IgD-negative memory B cell (primary cell): ENCODE measurements at regions not wholly inside any gene's neighbourhood (a gene's known extent, or its start where the extent isn't known, plus 50 kb on each side); places are given as distances from the start of the nearest gene placed in this dataset.

Source experiments
- H3K27ac Mint-ChIP-seq, 3 donors: one replicate each; pipeline ENCODE4 v1.8.0; 2020 to 2022; ENCODE audit warnings: mild to moderate bottlenecking in 3 of 3, mixed read lengths in 3 of 3, moderate library complexity in 1 of 3
- H3K27me3 Mint-ChIP-seq: one replicate; pipeline ENCODE4 v1.8.0; 2021; ENCODE audit warnings: mixed read lengths
- H3K36me3 Mint-ChIP-seq: one replicate; pipeline ENCODE4 v1.8.0; 2020; ENCODE audit warnings: mild to moderate bottlenecking, mixed read lengths
- H3K4me1 Mint-ChIP-seq, 3 donors: one replicate each; pipeline ENCODE4 v1.8.0; 2020 to 2022; ENCODE audit warnings: mixed read lengths in 3 of 3, mild to moderate bottlenecking in 1 of 3
- H3K4me3 Mint-ChIP-seq, 4 donors: one replicate each; pipeline ENCODE4 v1.8.0; 2020 to 2022; ENCODE audit warnings: mild to moderate bottlenecking in 4 of 4, mixed read lengths in 4 of 4, moderate library complexity in 3 of 4
- H3K9me3 Mint-ChIP-seq, 3 donors: one replicate each; pipeline ENCODE4 v1.8.0; 2020 to 2021; ENCODE audit warnings: mixed read lengths in 3 of 3, mild to moderate bottlenecking in 1 of 3

DNA sequence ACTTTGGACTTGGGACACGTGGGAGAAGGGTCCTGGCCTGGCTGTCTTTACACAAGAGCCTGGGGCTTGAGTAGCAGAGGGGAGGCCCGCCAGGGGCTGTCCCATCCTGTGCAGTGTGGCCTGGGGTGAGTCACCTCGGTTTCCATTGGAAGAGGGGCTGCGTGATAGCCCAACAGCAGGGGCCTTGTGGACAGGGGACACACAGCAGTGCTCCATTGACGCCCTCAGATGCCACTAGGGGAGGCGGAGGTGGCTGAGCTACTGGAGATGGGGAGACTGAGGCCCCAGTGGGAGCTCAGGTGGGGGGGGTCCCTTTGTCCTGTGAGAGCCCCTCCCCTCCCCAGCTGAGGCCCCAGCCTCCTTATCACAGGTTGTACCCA lies 50.0 kb upstream of the RNU6ATAC start:
- Mint-ChIP-seq H3K9me3 (peaks cover 0 to 4% (median 3%) of the 10 kb centered on the region in 3 donors), H3K4me3 (no peak overlapping the region), H3K4me1 (no peaks in the 10 kb centered on the region), H3K27ac (no peak overlapping the region), H3K36me3 (peaks cover 1% of the 10 kb centered on the region), H3K27me3 (peaks cover 5% of the 10 kb centered on the region)

- H3K9me3 Mint-ChIP-seq, result peaks cover 0 to 4% (median 3%) of the 10 kb centered on the region in 3 donors
- H3K27me3 Mint-ChIP-seq, result peaks cover 5% of the 10 kb centered on the region
- H3K4me3 Mint-ChIP-seq, result no peak overlapping the region
- H3K27ac Mint-ChIP-seq, result no peak overlapping the region
- H3K36me3 Mint-ChIP-seq, result peaks cover 1% of the 10 kb centered on the region
- H3K4me1 Mint-ChIP-seq, result no peaks in the 10 kb centered on the region
These were observed 50.5 kb upstream of the RNU6ATAC start for GRCh38 chr9:134214766-134215419.

- Mint-ChIP-seq H3K4me1 (no peaks in the 10 kb centered on the region), H3K36me3 (peaks cover 1% of the 10 kb centered on the region), H3K27ac (no peak overlapping the region), H3K4me3 (no peak overlapping the region), H3K9me3 (peaks cover 0 to 4% (median 3%) of the 10 kb centered on the region in 3 donors), H3K27me3 (peaks cover 6% of the 10 kb centered on the region)
These were observed 51.0 kb upstream of the RNU6ATAC start for GRCh38 chr9:134215420-134215698.

- Mint-ChIP-seq H3K4me1 (no peaks in the 10 kb centered on the region), H3K9me3 (peaks cover 0 to 4% (median 3%) of the 10 kb centered on the region in 3 donors), H3K36me3 (peaks cover 1% of the 10 kb centered on the region), H3K27me3 (peaks cover 6% of the 10 kb centered on the region), H3K4me3 (no peak overlapping the region), H3K27ac (no peak overlapping the region)
These were observed 51.5 kb upstream of the RNU6ATAC start for GRCh38 chr9:134215699-134216448.

DNA sequence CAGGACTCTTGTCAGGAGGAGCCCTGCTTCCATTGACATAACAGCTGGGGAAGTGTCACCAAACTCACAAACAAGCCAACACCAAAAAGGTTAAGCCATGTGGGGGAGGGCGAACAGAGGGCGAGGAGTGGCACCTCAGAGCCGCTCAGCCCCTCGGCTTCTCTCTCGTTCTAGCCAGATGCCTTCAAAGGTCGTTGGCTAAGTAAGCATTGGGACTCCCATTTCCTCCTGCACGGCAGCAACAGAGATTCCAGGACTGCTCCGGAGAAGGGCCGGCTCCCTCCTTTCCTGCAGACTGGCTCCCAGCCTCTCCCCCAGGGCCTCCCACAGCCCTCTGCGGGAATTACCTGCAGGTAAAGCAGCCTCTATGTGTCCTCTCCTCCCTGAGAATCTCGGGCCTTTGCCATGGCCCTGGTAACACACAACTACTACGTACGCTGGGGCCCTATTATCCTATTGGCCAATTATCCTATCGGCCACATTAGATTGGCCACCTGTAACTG lies 52.1 kb upstream of the RNU6ATAC start:
- peaks cover 0 to 4% (median 3%) of the 10 kb centered on the region in 3 donors for H3K9me3 Mint-ChIP-seq
- no peak overlapping the region for H3K27ac Mint-ChIP-seq
- peaks cover 6% of the 10 kb centered on the region for H3K27me3 Mint-ChIP-seq
- H3K36me3 Mint-ChIP-seq, result peaks cover 1% of the 10 kb centered on the region
- no peaks in the 10 kb centered on the region for H3K4me1 Mint-ChIP-seq
- no peak overlapping the region for H3K4me3 Mint-ChIP-seq

GRCh38 chr9:134216961-134217360 lies 52.6 kb upstream of the RNU6ATAC start:
- H3K9me3 Mint-ChIP-seq, result peaks cover 0 to 4% (median 3%) of the 10 kb centered on the region in 3 donors
- peaks cover 6% of the 10 kb centered on the region for H3K27me3 Mint-ChIP-seq
- peaks cover 1% of the 10 kb centered on the region for H3K36me3 Mint-ChIP-seq
- no peak overlapping the region for H3K27ac Mint-ChIP-seq
- H3K4me1 Mint-ChIP-seq, result no peaks in the 10 kb centered on the region
- H3K4me3 Mint-ChIP-seq, result no peak overlapping the region

DNA sequence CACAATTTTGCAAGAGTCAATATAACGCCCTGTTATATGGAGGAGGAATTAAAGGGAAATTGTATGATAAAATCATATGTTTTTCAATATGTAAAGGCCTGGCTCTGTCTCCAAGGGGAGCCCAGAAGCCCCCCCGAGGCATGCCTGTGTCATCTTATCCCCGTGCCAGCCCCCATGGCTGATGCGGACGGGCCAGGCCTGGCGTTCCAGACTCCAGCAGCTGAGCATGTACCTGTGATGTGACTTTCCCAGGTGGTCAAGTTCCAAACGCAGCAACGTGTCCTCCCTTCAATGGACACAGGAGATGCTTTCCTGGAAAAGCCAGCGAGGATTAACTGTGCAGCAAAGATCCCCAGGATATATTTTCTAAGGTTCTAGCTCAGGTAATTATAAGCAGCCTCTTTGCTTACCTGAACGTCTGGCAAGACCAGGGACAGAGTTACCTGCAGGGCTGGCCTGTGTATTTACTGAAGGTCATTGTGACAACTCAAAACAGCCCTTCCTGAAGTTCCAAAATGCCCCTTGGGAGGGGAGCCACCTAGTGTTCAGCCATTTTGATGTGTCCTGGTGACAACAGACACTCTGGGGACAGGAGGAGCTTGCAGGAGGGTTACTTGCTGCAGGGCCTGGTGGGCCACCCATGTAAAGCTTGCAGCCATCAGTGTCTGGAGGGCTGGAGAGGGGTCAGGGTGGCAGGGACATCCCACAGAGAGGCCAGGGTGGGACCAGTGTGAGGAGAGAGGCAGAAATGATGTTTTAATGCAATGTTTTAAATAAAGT lies 53.3 kb upstream of the RNU6ATAC start:
- peaks cover 4% of the 10 kb centered on the region for H3K27me3 Mint-ChIP-seq
- no peak overlapping the region for H3K4me3 Mint-ChIP-seq
- peaks cover 0 to 4% (median 3%) of the 10 kb centered on the region in 3 donors for H3K9me3 Mint-ChIP-seq
- H3K27ac Mint-ChIP-seq, result peak overlapping the region in 1 of 3 donors; percentile 19
- no peaks in the 10 kb centered on the region for H3K4me1 Mint-ChIP-seq
- peaks cover 1% of the 10 kb centered on the region for H3K36me3 Mint-ChIP-seq

- H3K9me3 Mint-ChIP-seq, result no peaks in the 10 kb centered on the region
- no peaks in the 10 kb centered on the region for H3K4me1 Mint-ChIP-seq
- H3K4me3 Mint-ChIP-seq, result no peak overlapping the region
- H3K27ac Mint-ChIP-seq, result no peak overlapping the region
- H3K27me3 Mint-ChIP-seq, result peaks cover 1% of the 10 kb centered on the region
- H3K36me3 Mint-ChIP-seq, result peaks cover 1% of the 10 kb centered on the region
These were observed 53.9 kb upstream of the RNU6ATAC start for GRCh38 chr9:134218230-134218629.

- no peaks in the 10 kb centered on the region for H3K4me1 Mint-ChIP-seq
- no peaks in the 10 kb centered on the region for H3K9me3 Mint-ChIP-seq
- no peak overlapping the region for H3K27ac Mint-ChIP-seq
- no peak overlapping the region for H3K4me3 Mint-ChIP-seq
- no peaks in the 10 kb centered on the region for H3K36me3 Mint-ChIP-seq
- H3K27me3 Mint-ChIP-seq, result peaks cover 1% of the 10 kb centered on the region
These were observed 55.3 kb upstream of the RNU6ATAC start for GRCh38 chr9:134219646-134220060.

- Mint-ChIP-seq H3K27me3 (peaks cover 1% of the 10 kb centered on the region), H3K36me3 (no peaks in the 10 kb centered on the region), H3K9me3 (no peaks in the 10 kb centered on the region), H3K4me3 (peak overlapping the region in 1 of 4 donors; percentile 33), H3K4me1 (no peaks in the 10 kb centered on the region), H3K27ac (no peak overlapping the region)
These were observed 55.9 kb upstream of the RNU6ATAC start for GRCh38 chr9:134220311-134220710.

DNA sequence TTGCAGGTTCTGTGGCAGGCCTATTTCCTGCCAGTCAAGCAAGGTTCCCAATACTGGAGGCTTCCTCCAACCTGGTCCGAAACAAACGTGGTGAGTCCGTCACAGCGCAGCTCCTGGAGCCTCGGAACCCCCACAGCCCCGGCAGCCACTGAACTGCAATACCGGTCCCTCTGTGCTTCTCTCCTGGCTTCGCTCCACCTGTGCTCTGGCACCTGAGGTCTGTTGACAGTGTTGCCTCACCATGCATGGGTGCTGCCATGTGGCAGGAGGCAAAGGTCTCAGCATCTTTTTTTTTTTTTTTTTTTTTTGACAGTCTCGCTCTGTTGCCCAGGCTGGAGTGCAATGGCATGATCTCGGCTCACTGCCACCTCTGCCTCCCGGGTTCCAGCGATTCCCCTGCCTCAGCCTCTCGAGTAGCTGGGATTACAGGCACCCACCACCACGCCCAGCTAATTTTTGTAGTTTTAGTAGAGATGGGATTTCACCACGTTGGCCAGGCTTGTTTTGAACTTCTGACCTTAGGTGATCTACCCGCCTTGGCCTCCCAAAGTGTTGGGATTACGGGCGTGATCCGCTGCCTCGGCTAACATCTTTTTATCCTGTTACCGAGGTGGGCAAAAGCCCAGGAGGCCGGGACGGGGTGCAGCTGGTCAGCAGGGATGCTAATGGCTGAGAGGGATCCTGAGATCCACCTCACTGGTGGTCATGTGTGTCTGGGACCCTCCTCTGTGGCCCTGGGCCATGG lies 57.1 kb upstream of the RNU6ATAC start:
- H3K4me1 Mint-ChIP-seq, result peaks cover 0 to 2% (median 0%) of the 10 kb centered on the region in 3 donors
- no peak overlapping the region for H3K4me3 Mint-ChIP-seq
- H3K27me3 Mint-ChIP-seq, result peaks cover 1% of the 10 kb centered on the region
- no peaks in the 10 kb centered on the region for H3K9me3 Mint-ChIP-seq
- H3K36me3 Mint-ChIP-seq, result no peaks in the 10 kb centered on the region
- no peak overlapping the region for H3K27ac Mint-ChIP-seq

DNA sequence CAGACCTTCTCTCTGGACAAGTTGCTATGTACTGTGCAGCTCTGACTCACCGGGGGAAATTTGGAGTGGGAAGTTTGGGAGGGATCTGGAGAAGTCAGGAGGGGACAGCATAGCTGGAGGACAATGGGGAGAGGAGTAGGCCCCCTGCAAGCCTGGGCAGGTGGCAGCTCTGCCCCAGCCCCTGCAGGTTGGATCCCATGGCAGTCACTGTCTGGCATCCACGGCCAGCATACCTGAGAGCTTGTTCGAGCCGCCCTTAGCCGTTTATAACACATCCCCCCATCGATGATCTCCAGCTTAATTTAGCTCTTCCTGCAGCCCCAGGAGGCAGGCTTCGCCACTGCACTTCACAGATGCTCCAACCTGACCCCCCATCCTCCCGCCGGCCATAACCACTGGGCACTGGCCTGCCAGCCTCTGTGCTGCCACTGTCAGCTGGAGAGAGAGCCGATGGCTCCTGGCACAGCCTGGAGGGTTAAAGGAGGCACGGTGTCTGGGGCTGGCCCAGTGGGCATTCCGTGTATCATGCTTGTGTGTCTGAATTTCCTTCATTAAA lies 57.7 kb upstream of the RNU6ATAC start:
- Mint-ChIP-seq H3K27me3 (peaks cover 1% of the 10 kb centered on the region), H3K27ac (no peak overlapping the region), H3K36me3 (no peaks in the 10 kb centered on the region), H3K9me3 (no peaks in the 10 kb centered on the region), H3K4me3 (no peak overlapping the region), H3K4me1 (peaks cover 0 to 2% (median 0%) of the 10 kb centered on the region in 3 donors)

DNA sequence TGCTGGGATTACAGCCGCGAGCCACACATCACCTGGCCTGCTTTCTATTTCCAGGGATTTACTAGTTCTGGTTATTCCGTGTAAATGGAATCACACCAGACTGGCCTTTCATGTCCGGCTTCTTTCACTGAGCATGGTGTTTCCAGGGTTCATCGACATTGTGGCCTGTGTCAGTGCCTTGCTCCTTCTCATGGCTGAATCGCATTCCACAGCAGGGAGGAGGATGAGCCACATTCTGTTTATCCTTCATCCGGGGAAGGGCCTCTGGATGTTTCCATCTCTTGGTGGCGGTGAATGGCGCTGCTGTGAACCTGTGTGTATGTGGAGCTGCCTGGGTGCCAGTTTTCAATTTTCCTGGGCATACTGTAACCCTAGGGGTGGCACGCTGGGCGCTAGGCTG lies 58.7 kb upstream of the RNU6ATAC start:
- H3K27ac Mint-ChIP-seq, result no peak overlapping the region
- H3K9me3 Mint-ChIP-seq, result no peaks in the 10 kb centered on the region
- H3K36me3 Mint-ChIP-seq, result no peaks in the 10 kb centered on the region
- H3K4me3 Mint-ChIP-seq, result no peak overlapping the region
- H3K27me3 Mint-ChIP-seq, result peaks cover 1% of the 10 kb centered on the region
- H3K4me1 Mint-ChIP-seq, result peaks cover 0 to 2% (median 0%) of the 10 kb centered on the region in 3 donors

- H3K4me1 Mint-ChIP-seq, result peaks cover 0 to 2% (median 0%) of the 10 kb centered on the region in 3 donors
- H3K27me3 Mint-ChIP-seq, result peaks cover 4% of the 10 kb centered on the region
- no peak overlapping the region for H3K4me3 Mint-ChIP-seq
- no peaks in the 10 kb centered on the region for H3K36me3 Mint-ChIP-seq
- H3K27ac Mint-ChIP-seq, result no peak overlapping the region
- H3K9me3 Mint-ChIP-seq, result no peaks in the 10 kb centered on the region
These were observed 59.3 kb upstream of the RNU6ATAC start for GRCh38 chr9:134223591-134224122.
